WERI-Rb-1 (cell line): ENCODE measurements at regions not wholly inside any gene's neighbourhood (a gene's known extent, or its start where the extent isn't known, plus 50 kb on each side); places are given as distances from the start of the nearest gene placed in this dataset.

Experiments used
- DNase-seq: peaks from one replicate; pipeline ENCODE4 v3.0.0-alpha.2; 2020
- H3K27ac ChIP-seq: fragments of 250-450 bp; sonication (Bioruptor Pico); 2 replicates; pipeline ENCODE4 v1.5.1; 2020; ENCODE audit warnings: mild to moderate bottlenecking, moderate library complexity
- H3K27me3 ChIP-seq: fragments of 250-450 bp; sonication (Bioruptor Pico); 2 replicates; pipeline ENCODE4 v1.5.1; 2021; ENCODE audit warnings: mild to moderate bottlenecking, low read depth, moderate library complexity; ENCODE audit not compliant: insufficient read depth, severe bottlenecking
- H3K36me3 ChIP-seq: fragments of 250-450 bp; sonication (Bioruptor Pico); 2 replicates; pipeline ENCODE4 v1.5.1; 2020; ENCODE audit warnings: mild to moderate bottlenecking, moderate library complexity
- H3K4me3 ChIP-seq: 2 replicates; pipeline ENCODE4 v1.5.1; 2011; ENCODE audit warnings: low read depth, mild to moderate bottlenecking, control low read depth, low read length
- H3K9me3 ChIP-seq: fragments of 250-450 bp; sonication (Bioruptor Pico); 2 replicates; pipeline ENCODE4 v1.5.1; 2021; ENCODE audit warnings: mild to moderate bottlenecking, moderate library complexity; ENCODE audit not compliant: severe bottlenecking
- CTCF ChIP-seq: IDR thresholded peaks from 2 replicates; pipeline ENCODE4 v1.5.1; 2011; ENCODE audit warnings: low read depth, mild to moderate bottlenecking, control low read depth, inconsistent platforms, low read length

- Histone ChIP-seq H3K9me3 (no peaks in the 10 kb centered on the region), H3K27me3 (no peaks in the 10 kb centered on the region), H3K27ac (peak overlapping the region; percentile 7), H3K36me3 (no peaks in the 10 kb centered on the region; the same call in 1 of the 2 replicates), H3K4me3 (no peak overlapping the region)
- no peak for TF ChIP-seq CTCF
- no peak for DNase-seq
Observed at GRCh38 chr6:106003268-106003987, 82.7 kb upstream of the PRDM1 start.

GRCh38 chr6:106002005-106002404 is 84.1 kb upstream of the PRDM1 start:
- no peaks in the 10 kb centered on the region for H3K9me3 ChIP-seq
- no peak for TF ChIP-seq CTCF
- H3K27me3 ChIP-seq, result no peaks in the 10 kb centered on the region
- no peak for DNase-seq
- H3K4me3 ChIP-seq, result no peak overlapping the region
- no peak overlapping the region for H3K27ac ChIP-seq
- no peaks in the 10 kb centered on the region for H3K36me3 ChIP-seq

- no peak for DNase-seq
- Histone ChIP-seq H3K27me3 (no peaks in the 10 kb centered on the region), H3K27ac (no peak overlapping the region), H3K4me3 (no peak overlapping the region), H3K36me3 (no peaks in the 10 kb centered on the region), H3K9me3 (no peaks in the 10 kb centered on the region)
- TF ChIP-seq CTCF, result no peak
Observed at GRCh38 chr6:106000935-106001334, 85.2 kb upstream of the PRDM1 start.

- Histone ChIP-seq H3K9me3 (peaks cover 2% of the 10 kb centered on the region), H3K27ac (peak overlapping the region; percentile 94), H3K4me3 (peak overlapping the region; percentile 58), H3K36me3 (no peaks in the 10 kb centered on the region), H3K27me3 (no peaks in the 10 kb centered on the region)
- no peak for DNase-seq
- TF ChIP-seq CTCF, result no peak
Observed at GRCh38 chr6:105997482-105997881, 88.7 kb upstream of the PRDM1 start.

GRCh38 chr6:105995391-105995865 is 90.7 kb upstream of the PRDM1 start:
- TF ChIP-seq CTCF, result no peak
- DNase-seq, result no peak
- no peaks in the 10 kb centered on the region for H3K27me3 ChIP-seq
- H3K4me3 ChIP-seq, result peak overlapping the region; percentile 58
- H3K36me3 ChIP-seq, result no peaks in the 10 kb centered on the region
- peaks cover 2% of the 10 kb centered on the region for H3K9me3 ChIP-seq
- H3K27ac ChIP-seq, result peak overlapping the region; percentile 94
